Hepatocyte (in vitro differentiated cells): ENCODE measurements at regions not wholly inside any gene's neighbourhood (a gene's known extent, or its start where the extent isn't known, plus 50 kb on each side); places are given as distances from the start of the nearest gene placed in this dataset.
A peak's percentile ranks its signal among the peaks of the same experiment; 100 is the strongest.

Experiments
- DNase-seq: peaks from one replicate; pipeline ENCODE4 v3.0.0-alpha.2; 2016; ENCODE audit warnings: low spot score
- H2AFZ ChIP-seq: fragments of 200-600 bp; sonication (generic); 2 replicates; pipeline ENCODE4 v1.6.0; 2016; ENCODE audit warnings: antibody characterized with exemption, mild to moderate bottlenecking
- H3K27ac ChIP-seq: fragments of 200-600 bp; sonication (generic); 2 replicates; pipeline ENCODE4 v1.5.1; 2016; ENCODE audit warnings: mild to moderate bottlenecking
- H3K27me3 ChIP-seq: fragments of 200-600 bp; sonication (generic); 2 replicates; pipeline ENCODE4 v1.6.1; 2016
- H3K36me3 ChIP-seq: fragments of 200-600 bp; sonication (generic); replicated peaks from 2 replicates; pipeline ENCODE4 v1.5.1; 2016; ENCODE audit warnings: low read depth; ENCODE audit not compliant: insufficient read depth
- H3K4me1 ChIP-seq: fragments of 200-600 bp; sonication (generic); 2 replicates; pipeline ENCODE4 v1.5.1; 2016; ENCODE audit warnings: mild to moderate bottlenecking, moderate library complexity; ENCODE audit not compliant: insufficient read depth
- H3K4me2 ChIP-seq: fragments of 200-600 bp; sonication (generic); 2 replicates; pipeline ENCODE4 v1.6.0; 2016
- H3K4me3 ChIP-seq: fragments of 200-600 bp; sonication (generic); 2 replicates; pipeline ENCODE4 v1.5.1; 2016; ENCODE audit warnings: mild to moderate bottlenecking
- H3K79me2 ChIP-seq: fragments of 200-600 bp; sonication (generic); 2 replicates; pipeline ENCODE4 v1.6.0; 2017; ENCODE audit warnings: mild to moderate bottlenecking
- H3K9me2 ChIP-seq: fragments of 200-600 bp; sonication (generic); replicated peaks from 2 replicates; pipeline ENCODE4 v1.6.0; 2017; ENCODE audit warnings: mild to moderate bottlenecking; ENCODE audit not compliant: insufficient read depth
- H3K9me3 ChIP-seq: fragments of 200-600 bp; sonication (generic); 2 replicates; pipeline ENCODE4 v1.5.1; 2016; ENCODE audit warnings: low read depth, mild to moderate bottlenecking
- H4K20me1 ChIP-seq: fragments of 200-600 bp; sonication (generic); 2 replicates; pipeline ENCODE4 v1.6.0; 2016; ENCODE audit warnings: mild to moderate bottlenecking; ENCODE audit not compliant: insufficient read depth, poor library complexity, severe bottlenecking
- EZH2 ChIP-seq: fragments of 200-600 bp; sonication (generic); IDR thresholded peaks from 2 replicates; pipeline ENCODE4 v1.6.1; 2016; ENCODE audit warnings: antibody characterized with exemption, mild to moderate bottlenecking, borderline replicate concordance
- EZH2phosphoT487 ChIP-seq: fragments of 200-600 bp; sonication (generic); IDR thresholded peaks from one replicate; pipeline ENCODE4 v1.6.1; 2018; ENCODE audit warnings: antibody characterized with exemption, mild to moderate bottlenecking, low read depth, moderate library complexity; ENCODE audit not compliant: unreplicated experiment, severe bottlenecking
- WGBS: methylation state at CpG from one replicate; pipeline ENCODE4 v1.1.6; 2016; ENCODE audit warnings: low lambda C conversion rate; ENCODE audit errors: missing lambda C conversion rate; 5-methylcytosine and 5-hydroxymethylcytosine counted together
- TF ChIP-seq, protein P1 (sequence below): fragments of 200-600 bp; sonication (generic); IDR thresholded peaks from 2 replicates; pipeline ENCODE4 v1.5.1; 2016; ENCODE audit warnings: antibody characterized with exemption, mild to moderate bottlenecking; ENCODE audit not compliant: poor library complexity

GRCh38 chr10:29917311-29917710 lies 142.1 kb downstream of the JCAD start:
- H3K27ac ChIP-seq: no peak overlapping the region
- H3K4me3 ChIP-seq: no peak overlapping the region
- no peak overlapping the region for H2AFZ ChIP-seq
- H3K36me3 ChIP-seq: no peaks in the 10 kb centered on the region
- H3K9me2 ChIP-seq: no peaks in the 10 kb centered on the region
- H3K79me2 ChIP-seq: no peaks in the 10 kb centered on the region
- no peak for DNase-seq
- H4K20me1 ChIP-seq: no peaks in the 10 kb centered on the region
- no peaks in the 10 kb centered on the region for H3K4me1 ChIP-seq
- H3K27me3 ChIP-seq: no peaks in the 10 kb centered on the region
- no peak overlapping the region for H3K4me2 ChIP-seq
- TF ChIP-seq EZH2 (no peak), EZH2phosphoT487 (no peak)
- TF ChIP-seq, protein P1, sequence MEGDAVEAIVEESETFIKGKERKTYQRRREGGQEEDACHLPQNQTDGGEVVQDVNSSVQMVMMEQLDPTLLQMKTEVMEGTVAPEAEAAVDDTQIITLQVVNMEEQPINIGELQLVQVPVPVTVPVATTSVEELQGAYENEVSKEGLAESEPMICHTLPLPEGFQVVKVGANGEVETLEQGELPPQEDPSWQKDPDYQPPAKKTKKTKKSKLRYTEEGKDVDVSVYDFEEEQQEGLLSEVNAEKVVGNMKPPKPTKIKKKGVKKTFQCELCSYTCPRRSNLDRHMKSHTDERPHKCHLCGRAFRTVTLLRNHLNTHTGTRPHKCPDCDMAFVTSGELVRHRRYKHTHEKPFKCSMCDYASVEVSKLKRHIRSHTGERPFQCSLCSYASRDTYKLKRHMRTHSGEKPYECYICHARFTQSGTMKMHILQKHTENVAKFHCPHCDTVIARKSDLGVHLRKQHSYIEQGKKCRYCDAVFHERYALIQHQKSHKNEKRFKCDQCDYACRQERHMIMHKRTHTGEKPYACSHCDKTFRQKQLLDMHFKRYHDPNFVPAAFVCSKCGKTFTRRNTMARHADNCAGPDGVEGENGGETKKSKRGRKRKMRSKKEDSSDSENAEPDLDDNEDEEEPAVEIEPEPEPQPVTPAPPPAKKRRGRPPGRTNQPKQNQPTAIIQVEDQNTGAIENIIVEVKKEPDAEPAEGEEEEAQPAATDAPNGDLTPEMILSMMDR: no peak
- 94% methylated on average over 4 of the region's 4 CpGs for WGBS
- H3K9me3 ChIP-seq: no peaks in the 10 kb centered on the region

- no peaks in the 10 kb centered on the region for H3K4me1 ChIP-seq
- no peaks in the 10 kb centered on the region for H3K27me3 ChIP-seq
- no peak overlapping the region for H3K27ac ChIP-seq
- H3K9me3 ChIP-seq: no peaks in the 10 kb centered on the region
- DNase-seq: no peak
- H3K79me2 ChIP-seq: no peaks in the 10 kb centered on the region
- H3K4me3 ChIP-seq: no peak overlapping the region
- H3K9me2 ChIP-seq: no peaks in the 10 kb centered on the region
- no peaks in the 10 kb centered on the region for H3K36me3 ChIP-seq
- no peaks in the 10 kb centered on the region for H4K20me1 ChIP-seq
- H2AFZ ChIP-seq: no peak overlapping the region
- no peak overlapping the region for H3K4me2 ChIP-seq
- TF ChIP-seq, protein P1: no peak
- TF ChIP-seq EZH2phosphoT487 (no peak), EZH2 (no peak)
- WGBS: 97% methylated on average over 4 of the region's 4 CpGs
Observed at GRCh38 chr10:29916669-29917068, 142.7 kb downstream of the JCAD start.

DNA sequence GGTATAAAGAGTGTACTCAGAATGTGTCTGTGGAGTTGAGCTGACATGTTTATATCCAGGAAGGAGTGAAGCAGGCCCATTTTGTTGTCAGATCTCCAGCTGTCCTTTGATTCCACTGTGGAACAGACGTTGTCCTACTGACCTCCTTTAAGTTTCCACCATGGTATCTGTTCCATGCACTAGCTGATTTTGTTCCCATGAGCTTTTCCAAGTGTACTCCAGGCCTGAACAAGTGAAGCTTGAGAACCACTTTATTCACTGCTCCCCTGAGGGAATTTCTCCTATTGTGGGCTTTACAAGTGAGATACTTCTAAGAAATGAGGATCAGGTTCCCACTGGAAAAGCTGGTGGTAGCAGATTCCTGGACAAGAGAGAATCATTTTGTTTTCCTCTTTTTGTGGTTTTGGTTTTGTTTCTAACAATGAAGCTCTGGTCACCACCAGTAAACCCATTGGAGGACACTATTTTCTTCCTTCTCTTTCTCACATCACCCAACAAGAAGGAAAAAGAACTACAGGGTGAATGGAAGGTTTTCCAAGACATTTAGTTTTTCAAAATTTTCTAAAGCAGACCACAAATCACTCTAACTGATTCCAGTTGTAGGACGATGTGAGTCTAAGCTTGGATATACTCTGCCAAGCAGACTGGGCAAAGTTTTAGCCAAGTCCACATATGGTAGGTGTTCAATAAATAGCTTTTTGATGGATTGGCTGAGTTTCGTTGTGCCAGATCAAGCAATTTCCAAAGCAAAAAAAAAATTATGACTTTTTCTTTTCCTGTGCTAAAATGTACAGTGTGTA lies 144.2 kb downstream of the JCAD start:
- Histone ChIP-seq H3K4me1 (no peaks in the 10 kb centered on the region), H3K27me3 (no peaks in the 10 kb centered on the region), H3K4me3 (no peak overlapping the region), H3K9me2 (no peaks in the 10 kb centered on the region), H2AFZ (no peak overlapping the region), H3K9me3 (no peaks in the 10 kb centered on the region), H4K20me1 (no peaks in the 10 kb centered on the region), H3K79me2 (no peaks in the 10 kb centered on the region), H3K4me2 (no peak overlapping the region), H3K27ac (peak overlapping the region; percentile 1), H3K36me3 (no peaks in the 10 kb centered on the region)
- peak; percentile 13 for DNase-seq
- 63% methylated on average over 3 of the region's 3 CpGs for WGBS
- no peak for TF ChIP-seq EZH2
- no peak for TF ChIP-seq EZH2phosphoT487
- TF ChIP-seq, protein P1: no peak

DNA sequence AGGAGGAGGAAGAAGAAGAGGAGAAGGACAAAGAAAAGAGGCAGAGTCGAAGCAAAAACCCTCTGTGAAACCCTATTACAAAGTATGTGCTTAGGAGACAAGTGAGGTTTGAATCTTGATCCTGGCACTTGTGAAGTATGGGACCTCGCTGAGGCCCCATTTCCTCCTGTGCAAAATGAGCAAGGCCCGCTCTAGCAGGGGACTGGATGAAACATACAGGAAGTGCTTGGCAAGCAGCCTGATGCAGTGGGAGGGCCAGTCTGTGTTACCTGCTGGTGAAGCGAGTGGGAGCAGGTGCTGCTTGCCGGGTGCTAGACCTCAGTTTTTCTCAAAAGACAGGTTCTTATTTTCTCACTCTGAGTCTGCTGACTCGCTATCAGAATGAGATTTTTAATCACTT lies 150.4 kb downstream of the JCAD start:
- peak; percentile 19 for DNase-seq
- TF ChIP-seq EZH2: no peak
- Histone ChIP-seq H3K36me3 (no peaks in the 10 kb centered on the region), H3K27ac (no peak overlapping the region), H3K4me3 (no peak overlapping the region), H3K9me3 (no peaks in the 10 kb centered on the region), H3K4me1 (no peaks in the 10 kb centered on the region), H3K4me2 (no peak overlapping the region), H4K20me1 (no peaks in the 10 kb centered on the region), H3K27me3 (no peaks in the 10 kb centered on the region), H2AFZ (no peak overlapping the region), H3K79me2 (no peaks in the 10 kb centered on the region), H3K9me2 (no peaks in the 10 kb centered on the region)
- 80% methylated on average over 6 of the region's 6 CpGs for WGBS
